Stimulated activated CD4-positive, alpha-beta T cell treated with anti-CD3 and anti-CD28 coated beads, Interleukin-4, amount 100 ng/mL, for 4 hours (primary cell): ENCODE measurements at regions not wholly inside any gene's neighbourhood (a gene's known extent, or its start where the extent isn't known, plus 50 kb on each side); places are given as distances from the start of the nearest gene placed in this dataset.
"Not testable (repeated sequence)": the region's sequence is repeated elsewhere in the genome, so short reads cannot be mapped to it uniquely, and the experiment has no call there.

Experiments
- DNase-seq, 2 experiments: peaks; one replicate each; pipeline ENCODE4 v3.0.0-alpha.2; 2020

DNA sequence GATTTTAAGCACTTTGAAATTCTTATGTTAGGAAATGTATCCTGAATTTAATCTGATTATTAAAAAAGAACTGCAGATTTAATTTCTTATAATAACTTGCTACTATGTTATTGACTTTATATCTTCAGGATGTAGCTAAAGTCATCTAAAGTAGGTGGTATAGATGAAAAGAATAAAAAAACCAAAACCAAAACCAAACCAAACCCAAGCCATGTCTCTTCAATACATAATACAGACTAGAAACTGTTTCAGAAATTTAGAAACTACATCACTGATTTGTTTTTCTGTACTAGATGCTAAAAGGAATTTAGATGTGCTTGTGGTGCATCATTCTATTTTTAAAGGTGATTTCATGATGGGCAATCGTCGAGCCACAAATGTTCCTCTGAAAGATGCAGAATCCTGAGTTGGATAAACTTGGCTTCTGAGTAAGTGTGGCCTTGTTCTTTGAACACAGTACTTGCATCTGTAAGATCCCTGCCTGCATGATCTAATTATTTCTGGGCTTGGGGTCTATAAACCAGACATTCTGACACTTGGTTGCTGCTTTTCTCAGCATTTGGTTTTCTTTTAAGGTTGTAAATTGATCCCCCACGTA lies 287.1 kb upstream of the SUCLG2 start:
- no peak for DNase-seq

DNA sequence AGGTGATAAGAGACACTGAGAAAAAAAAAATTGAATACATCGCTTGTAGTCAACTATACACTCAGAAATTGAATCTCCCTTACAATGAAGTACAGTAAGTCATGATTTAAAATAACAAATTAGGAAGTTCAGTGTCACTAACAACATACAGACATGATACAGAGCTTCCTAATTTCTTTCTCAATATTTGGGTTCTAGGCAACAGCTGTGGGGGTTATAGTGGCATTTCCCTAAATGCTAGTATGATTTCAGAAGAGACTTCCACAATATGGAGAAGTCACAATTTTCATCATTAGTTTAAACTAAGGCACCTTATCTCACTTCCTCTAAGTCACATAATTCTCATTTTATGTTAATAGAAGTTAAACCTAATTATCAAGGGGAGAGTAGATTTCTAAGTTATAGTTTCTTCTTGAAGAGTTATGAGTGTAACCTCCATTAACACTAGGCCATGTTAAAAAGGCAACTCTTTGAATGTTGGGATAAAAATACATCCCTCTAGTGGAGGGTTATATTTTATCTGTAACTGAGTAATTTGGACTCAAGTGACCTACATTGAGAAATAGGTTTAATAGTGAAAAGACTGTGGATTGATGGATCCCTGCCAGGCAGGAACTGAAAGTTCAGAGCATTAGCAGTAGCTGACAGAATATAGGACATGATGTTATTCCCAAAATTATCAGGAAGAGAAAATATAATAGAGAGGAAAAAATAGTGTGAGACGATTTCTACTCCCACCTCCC lies 286.0 kb upstream of the SUCLG2 start:
- no peak for DNase-seq

DNA sequence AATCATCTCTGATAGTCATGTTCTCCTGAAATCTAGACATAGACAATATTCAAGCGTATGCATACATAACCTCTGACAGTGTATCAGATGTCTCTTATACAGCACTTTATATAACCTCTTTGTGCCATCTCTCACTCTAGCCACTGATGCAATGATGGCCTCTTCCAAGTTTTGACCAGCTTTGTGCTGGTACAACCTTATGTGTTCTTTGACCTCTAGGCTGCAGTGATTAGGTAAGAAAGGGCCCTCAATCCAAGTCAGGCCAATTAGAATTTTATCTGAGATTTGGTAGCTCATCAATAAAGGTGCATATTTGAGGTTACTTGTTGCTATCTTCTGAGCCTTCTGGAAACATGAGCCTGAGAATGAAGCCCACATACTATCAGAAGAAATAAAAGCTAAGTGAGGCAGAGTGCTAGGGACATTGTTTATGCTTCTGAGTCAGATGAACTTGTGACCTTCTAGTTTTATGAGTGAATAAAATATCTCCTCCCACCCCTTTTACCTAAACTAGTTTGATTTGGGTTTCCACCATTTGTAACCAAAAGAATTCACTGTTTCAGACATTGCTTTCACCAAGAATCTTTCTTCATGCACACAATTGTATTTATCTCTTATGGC lies 283.2 kb upstream of the SUCLG2 start:
- DNase-seq = no peak

DNA sequence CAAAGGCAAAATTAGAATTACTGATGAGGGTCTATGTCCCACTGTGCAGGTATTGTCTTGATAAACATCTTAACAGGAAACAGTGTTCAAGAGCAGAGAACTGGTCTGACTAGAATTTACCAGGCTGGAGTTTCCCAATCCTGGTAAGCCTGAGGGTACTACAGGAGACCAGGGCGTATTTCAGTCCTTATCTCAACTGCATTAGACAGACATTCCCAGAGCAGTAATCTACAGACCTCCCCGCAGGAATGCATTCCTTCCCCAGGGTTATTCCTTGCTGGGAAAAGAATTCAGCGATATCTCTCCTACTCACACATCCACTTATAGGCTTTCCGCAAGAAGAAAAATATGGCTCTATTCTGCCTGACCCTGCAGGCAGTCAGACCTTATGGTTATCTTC lies 276.0 kb upstream of the SUCLG2 start:
- not testable (repeated sequence) for DNase-seq

DNA sequence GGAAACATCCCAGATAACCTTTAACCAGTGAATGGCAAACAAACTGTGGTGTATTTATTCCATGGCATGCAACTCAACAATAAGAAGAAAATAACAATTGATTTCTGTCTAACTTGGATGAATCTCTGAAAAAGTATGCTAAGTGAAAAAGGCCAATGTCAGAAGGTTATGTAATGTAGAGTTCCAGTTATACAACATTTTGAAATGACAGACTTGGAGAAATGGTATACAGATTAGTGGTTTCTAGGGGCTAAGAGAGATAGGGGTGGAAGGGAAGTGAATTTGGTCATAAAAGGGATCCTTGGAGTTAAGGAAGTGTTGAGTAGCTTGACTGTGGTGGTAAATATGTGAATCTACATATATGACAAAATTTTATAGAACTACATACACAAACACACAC lies 269.4 kb upstream of the SUCLG2 start:
- no peak for DNase-seq

DNA sequence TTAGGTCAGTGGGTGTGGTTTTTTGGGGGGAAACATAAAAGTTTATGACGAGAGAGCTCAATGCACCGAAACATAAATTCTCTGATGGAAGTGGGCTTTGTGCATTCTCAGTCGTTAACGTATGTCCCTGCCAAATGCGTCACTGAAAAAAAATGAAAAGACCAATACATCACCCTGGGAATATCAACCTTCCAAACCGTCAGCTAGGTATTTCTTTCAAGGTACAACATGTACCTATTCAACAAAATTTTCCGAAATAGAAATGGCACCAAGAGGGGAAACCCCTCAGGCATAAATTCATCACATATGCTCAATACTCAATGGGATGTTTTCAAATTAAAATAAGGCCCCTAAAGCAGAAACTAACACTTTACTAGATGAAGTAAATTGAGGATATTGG lies 266.6 kb upstream of the SUCLG2 start:
- DNase-seq = no peak

DNA sequence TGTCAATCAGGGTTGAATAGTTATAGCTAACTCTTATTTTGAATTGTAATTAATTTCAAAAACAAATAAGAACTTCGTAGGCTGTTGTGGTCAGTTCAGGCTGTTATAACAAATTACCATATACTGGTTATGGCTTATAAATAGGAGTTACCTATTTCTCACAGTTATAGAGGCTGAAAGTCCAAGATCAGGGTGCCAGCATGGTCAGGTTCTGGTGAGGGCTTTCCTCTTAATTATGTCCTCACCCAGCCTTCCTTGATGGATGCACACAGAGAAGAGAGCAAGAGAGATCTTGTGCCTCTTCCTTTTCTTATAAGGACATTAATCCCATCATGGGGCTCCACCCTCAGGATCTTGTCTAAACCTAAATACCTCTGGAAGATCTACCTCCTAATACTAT lies 265.9 kb upstream of the SUCLG2 start:
- DNase-seq = no peak

DNA sequence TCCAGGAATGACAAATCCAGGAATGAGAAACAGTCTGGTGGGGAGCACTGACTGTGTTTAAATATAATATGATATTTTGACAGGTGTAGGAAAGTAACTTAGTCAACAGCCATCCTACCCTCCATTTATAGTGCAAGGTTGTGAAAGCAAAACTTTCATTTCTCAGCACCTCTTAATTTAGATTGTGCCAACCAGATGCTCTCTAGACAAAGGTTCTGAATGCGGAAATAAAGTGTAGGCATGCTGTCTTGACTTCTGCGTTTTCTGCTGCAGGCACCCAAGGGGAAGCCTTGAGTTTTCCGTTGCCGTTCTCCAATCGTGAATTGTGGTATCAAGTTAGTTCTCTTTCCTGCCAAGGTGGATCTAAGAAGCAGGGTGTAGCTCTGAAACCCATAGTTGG lies 261.9 kb upstream of the SUCLG2 start:
- DNase-seq = no peak

DNA sequence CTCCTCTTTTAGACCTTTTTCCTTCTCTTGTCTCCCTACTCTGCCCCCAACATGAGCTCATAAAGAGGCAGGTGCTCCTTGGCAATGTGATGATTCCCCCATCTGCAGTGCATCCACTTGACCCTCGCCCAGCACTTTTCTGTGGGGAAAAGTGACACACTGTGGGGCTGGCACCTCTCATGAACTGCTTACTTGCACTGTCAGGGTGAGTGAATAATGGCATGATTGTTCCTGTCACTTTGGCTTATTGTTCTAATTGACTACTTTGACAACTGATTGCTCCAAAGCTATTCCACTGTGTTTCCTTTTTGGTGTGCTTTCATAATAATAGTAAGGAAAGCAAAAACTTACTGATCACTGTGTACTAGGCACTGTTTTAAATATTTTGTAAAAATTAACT lies 253.3 kb upstream of the SUCLG2 start:
- DNase-seq = no peak

DNA sequence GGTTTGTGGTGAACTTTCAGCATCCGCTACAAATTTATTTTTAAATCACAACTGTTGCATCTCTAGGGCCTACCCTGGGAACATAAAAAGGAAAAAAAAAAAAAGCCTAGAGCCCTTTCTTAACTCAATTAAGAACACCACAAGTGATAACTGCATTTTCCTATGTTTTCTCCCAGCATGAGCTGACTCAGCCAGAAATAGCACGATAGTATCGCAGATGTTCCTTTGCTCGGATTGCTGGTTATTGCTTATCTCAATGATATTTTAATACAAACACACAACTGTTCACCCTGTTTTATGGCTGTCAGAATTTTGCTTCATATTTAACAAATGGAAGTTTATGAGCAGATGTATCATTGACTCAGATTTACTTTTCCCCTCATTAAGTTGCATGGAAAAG lies 251.8 kb upstream of the SUCLG2 start:
- no peak for DNase-seq

DNA sequence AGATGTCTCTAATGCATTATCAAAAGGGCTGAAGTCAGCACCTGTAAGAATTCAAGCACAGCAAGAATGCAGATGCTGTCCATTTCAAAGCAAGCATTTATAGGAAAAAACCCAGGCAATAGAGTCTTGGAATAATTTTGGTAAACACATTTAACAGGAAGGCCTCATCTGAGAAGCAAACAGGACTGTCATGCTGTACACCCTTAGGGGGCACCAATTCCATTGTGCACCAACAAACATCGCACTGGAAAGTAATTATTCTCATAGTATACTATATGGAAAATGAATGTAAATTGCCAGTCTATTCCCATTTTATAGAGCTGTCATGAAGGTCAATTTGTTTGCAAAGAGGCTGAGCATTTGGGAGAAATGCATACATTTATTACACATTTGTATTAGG lies 247.3 kb upstream of the SUCLG2 start:
- DNase-seq = no peak

DNA sequence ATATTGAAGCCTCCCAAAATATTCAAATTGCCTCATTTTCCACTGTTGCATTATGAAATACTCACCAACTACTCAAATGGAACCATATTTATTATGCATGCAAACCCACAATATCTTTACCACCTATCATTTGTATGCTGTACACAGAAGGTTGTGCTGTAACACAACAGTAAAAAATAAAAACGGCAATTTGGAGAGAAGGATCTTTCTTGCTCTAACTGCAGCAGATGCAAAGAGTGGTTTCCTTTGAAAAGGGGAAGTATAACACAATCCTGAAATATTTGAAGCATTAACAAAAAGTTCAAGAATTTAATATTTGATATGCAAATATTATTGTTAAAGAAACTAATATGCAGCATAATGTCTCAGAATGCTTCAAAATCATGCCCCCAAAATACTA lies 244.5 kb upstream of the SUCLG2 start:
- no peak for DNase-seq

DNA sequence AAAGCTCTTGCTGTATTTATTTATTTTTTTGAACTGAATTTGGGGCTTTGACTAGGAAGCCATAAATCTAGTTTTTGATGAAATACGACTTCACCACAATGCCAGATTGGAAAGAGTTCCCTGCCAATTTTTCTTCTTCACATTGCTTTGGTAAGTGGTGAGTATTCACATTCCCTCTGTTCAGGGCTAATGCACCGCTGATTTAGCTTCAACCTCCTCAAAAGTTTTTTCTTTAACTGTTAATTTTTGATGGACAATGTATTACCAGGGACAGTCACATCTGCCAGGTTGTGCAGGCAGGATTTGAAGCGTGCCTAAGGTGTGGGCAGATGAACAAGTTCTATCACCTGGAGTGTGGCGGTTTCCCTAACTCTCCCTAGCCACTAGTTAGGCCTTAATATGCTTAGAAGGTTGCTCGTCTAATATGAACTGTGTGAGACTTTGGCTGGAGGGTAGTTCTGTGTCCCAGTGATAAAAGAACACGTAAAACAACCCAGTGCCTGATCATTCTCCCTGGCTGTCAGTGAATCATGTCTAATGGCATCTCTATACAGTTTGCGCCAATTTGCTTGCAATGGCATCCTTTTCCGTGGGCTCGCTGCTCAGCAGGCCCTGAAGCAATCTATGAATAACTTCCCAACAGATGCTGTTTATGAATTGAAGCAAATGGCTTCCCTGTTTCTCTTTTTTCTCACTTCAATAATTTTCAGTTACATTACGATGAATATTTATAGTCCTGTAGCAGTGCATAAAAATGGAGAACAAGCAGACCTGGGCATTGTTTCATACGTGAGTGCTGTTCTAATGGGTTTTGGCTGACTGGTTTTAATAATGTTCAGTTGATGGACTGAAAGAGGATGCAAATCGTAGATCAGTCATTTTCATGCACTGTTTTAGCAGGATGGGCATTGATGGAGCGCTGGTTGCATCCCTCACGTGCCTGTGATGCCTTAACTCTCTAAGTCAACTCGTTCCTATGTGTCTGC lies 243.2 kb upstream of the SUCLG2 start:
- DNase-seq = no peak

DNA sequence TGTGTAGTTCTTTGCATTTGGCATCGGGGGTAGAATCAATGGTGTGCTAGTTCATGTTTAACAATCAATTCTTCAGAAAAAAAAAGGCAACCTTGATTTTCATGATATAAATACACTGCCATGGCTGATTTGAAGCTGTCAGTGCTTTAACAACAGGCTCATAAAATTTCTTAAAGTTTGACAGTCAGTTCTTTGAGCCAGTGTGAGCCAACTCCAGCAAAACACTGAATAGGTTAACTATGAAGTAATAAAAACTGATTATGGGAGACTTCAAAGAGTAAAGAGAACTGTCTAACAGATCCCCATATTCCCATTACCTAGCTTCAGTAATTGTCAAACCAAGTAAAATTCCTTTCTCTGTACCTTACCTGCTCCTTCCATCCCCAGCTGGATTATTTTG lies 241.7 kb upstream of the SUCLG2 start:
- DNase-seq = no peak

DNA sequence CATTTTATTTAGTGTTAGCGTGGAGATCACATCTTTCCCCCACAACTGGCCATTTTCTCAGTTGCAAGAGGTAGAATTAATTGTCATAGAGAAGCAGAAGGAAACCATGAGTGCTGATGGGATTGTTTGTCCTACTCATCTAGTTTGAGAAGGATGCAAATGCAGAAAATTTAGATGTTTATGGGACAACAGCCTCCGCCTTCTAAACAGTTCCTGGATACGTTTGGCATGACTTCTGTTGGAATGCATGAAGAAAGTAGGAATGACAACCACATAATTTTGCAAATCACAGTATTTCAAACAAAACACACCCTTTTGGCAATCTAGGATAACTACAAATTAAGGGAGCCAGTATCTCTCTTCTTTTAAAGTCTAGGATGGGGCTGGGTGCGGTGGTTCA lies 240.1 kb upstream of the SUCLG2 start:
- DNase-seq = no peak

DNA sequence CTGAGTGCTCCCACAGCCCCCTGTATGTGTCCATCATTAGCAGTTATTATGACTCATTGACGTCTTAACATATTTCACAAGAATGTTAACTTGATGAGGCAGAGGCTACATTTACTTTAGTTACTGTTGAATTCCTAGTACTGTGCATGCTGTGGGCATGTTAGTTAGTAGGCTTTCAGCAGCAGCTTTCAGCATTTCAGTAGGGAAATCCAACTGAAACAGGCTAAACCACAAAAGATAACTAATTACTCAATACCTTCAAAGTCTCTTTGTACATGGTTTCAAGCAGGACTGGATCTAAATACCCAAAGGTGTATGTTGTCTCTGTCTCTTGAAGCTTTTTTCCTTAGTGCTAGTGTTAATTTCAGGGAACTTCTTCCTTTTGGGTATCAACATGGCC lies 229.9 kb upstream of the SUCLG2 start:
- DNase-seq = no peak

DNA sequence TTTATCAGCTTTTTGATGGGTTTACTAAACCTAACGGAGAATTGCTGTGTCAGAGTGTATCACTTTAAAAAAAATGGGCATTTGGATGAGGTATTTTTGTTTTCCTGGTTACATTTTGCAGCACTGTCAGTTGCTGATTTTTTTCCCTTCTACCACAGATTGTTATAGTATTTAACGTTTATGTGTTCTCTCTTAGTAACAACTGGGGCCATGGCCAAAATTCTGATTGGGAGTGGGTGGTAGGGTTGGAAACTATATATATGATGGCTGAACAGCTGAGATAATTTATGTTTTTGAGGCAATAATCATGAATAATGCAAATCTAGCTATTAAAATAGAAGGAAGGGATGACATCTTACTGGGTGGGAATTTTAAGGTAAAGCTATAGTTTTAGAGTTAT lies 229.4 kb upstream of the SUCLG2 start:
- no peak for DNase-seq

DNA sequence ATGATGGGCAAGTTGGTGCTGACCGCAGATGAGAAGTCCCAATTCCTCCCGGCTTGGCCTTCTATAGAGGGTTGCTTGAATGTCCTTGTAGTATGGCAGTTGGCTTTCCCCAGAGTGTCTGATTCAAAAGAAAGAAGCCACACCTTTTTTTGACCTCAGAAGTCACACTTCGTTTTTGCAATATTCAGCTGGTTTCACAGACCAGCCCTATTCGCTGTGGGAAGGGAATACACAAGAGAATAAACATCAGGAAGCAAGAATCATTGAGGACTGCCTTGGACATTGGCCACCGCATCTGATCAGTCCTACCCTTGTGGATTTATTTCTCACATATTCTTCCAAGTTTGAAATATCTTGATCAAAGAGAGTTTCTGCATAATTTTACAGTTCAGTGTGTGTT lies 228.6 kb upstream of the SUCLG2 start:
- no peak for DNase-seq

DNA sequence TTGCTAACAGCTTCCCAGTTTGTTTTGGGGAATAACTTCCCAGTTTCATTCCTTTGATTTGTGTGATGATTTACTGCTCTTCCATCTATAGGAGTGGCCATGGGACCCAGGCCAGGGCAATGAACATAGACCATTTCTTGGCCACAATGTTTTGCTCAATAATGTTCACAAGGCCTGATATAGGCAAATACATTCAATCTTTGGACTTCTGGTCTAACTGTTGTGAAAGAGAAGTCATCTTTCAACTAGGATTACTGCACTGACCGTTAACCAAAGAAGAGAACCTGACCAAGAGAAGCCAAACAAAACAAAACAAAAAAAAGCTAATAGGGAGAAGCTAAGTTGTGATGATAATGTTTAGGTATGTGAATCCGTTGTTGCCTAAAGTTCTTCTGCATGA lies 221.8 kb upstream of the SUCLG2 start:
- no peak for DNase-seq

DNA sequence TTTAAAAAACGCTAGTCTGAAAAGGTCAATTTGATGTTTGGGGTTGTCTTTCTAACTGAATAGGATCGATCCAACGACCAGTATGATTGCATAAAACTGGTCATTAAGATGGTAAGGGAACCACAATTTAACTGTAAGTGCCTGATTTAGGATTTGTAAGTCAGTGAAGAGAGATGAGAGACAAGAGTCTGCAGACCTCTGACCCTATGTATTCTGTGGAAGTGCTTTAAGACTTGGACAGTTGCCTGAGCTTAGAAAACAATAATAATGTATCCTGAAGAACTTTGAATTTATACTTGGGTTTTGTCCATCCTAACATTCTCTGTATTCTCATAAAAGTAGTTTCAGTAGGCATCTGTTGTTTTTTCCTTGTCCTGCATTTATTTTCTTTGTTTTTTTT lies 221.4 kb upstream of the SUCLG2 start:
- no peak for DNase-seq

DNA sequence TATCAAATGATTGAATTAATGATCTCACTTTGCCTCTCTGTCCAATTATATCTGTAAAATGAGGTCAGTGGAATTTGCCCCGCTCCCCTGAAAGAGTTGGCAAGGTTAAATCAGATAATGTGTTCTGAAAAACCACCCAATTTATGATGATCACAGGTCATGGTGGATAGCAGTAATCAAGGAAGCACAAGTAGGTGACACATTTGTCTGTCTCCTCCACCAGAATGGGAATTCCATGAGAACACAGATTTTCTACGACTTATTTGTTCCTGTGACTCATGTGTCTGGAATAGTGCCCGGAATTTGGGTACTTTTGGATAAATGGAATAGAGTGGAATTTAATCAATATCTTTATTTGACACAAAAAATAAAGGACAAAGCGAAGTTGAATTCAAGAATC lies 220.9 kb upstream of the SUCLG2 start:
- DNase-seq = no peak

DNA sequence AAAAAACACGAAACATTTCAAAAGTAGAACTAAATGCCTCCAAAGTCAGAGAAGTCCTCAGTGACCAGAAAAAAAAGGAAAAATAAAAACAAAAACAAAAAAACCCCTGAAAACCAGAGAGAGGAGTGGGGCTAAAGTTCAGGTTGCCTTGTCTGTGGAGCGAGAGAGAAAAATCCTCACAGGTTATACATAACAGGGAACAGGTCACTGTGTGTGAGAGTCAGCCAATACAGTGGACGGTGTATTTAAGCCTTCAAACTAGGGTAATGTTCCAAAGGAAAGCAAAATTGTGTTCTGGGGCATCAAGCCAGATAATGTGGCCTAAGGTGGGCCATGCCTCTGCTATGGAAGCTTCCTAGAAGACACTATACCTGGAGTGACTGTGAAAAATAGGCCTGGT lies 216.1 kb upstream of the SUCLG2 start:
- no peak for DNase-seq

DNA sequence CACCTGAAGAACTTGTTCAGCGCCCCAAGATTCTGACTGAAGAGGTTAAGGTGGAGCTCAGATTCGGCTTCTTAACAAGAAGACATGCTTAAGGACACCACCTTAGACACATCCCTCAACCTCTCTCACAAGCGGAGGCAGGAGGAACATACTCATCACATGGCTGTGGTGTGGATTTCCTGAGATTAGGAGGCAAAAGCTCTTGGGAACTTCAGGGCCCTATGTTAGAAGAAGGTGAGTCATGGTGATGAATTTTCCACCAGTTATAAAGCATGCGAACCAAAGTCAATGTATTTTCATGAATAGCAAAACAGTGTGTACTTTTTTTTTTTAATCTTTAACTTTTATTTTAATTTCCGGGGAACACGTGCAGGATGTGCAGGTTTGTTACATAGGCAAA lies 212.2 kb upstream of the SUCLG2 start:
- DNase-seq = no peak
